ENCODE measurements at regions not wholly inside any gene's neighbourhood (a gene's known extent, or its start where the extent isn't known, plus 50 kb on each side); places are given as distances from the start of the nearest gene placed in this dataset.

DNA sequence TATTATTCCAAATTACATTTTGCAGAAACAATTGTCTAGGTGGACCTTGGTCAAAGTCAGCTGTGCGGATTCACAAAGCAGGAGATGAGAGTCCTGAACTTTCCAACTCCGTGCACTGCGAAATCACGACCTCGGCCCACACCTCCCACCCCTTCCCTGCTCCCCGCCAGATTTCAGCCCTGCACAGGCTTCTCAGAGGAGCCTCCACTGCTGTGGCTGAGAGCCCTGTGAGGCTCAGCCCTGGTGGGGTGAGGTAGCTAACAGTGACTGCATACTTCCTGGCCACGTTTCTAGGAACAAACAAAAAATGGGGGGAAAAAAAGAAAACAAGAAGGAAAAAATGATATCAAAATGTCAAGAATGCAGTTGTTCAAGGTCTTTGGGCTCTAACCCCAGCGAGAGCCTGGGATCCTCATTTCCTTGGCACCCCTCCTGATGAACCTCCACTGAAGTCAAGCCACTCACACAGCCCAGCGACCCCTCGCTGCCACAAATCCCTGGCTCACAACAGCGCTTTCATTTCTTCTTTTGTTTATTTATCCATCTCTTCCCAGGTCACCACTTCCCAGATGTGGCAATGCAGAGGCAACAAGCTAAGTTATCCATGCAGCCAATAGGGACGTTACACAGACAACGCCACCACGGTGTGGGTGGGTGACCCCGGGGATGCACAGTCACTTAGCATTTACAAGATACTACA is 729.7 kb upstream of the ID2 start:
- DNase-seq, result no peak

DNA sequence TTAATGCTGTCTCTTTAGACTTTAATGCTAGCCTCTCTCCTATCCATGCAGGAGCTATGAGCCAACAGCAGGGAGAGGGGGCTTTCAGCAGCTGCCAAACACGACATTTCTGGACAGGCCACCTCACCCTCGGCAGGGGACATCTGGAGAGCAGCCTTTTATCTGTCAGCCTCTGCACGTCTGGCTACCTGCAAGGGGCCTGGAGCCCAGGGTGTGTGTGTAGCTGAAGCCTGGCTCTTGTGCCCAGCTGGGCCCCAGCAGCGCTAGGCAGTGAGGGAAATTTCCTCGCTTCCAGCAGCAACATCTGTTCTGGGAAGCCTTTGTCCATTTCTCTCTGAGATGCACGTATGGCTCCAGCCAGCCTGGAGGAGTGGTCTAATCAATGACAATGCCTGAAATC is 728.7 kb upstream of the ID2 start:
- peak; percentile 52 for DNase-seq

GRCh38 chr2:7954234-7954633 is 727.6 kb upstream of the ID2 start:
- DNase-seq, result no peak

DNA sequence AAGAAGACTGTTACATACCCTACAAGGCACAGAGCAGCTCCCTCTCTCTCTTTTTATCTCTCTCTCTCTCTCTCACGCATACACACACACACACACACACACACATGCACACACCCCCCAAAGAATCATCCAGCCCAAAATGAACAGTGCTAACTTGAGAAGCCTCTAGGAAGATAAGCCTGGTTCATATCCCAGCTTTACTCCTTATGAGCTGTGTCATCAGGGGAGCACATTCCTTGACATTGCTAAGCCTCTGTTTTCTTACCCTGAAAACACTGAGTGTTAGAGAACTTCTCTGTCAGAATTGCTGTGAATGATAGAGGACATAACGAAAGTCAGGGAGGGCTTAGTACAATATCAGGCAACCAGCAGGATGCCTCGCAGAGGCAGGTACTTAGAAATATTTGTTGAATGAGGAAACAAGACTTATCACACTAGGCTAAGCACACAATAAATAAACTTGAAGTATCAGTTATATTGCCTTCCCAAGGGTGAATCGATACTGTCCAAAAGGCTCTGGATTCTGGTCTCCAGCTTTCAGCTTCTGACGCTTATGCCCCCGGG is 725.6 kb upstream of the ID2 start:
- DNase-seq, result no peak

- DNase-seq, result no peak
These were observed 720.3 kb upstream of the ID2 start for GRCh38 chr2:7961550-7961949.

DNA sequence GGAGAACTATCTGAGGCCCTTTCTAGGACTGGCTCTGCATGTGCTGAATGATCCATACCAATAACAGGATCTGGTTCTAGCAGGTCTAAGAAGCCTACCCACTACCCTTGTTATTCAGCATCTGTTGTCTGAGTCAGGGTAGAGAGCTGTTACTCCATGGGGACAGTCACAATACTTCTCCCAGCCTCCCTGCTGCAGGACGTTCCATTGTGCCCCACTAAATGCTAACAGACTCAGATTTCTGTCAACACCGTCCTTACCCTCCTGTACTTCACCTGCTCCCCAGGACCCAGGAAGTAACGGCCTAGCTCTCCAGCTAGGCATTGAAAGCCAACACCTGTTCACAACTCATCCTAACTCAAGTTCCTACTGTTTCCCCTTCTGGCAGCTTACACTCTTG is 719.7 kb upstream of the ID2 start:
- DNase-seq, result peak; percentile 14

DNA sequence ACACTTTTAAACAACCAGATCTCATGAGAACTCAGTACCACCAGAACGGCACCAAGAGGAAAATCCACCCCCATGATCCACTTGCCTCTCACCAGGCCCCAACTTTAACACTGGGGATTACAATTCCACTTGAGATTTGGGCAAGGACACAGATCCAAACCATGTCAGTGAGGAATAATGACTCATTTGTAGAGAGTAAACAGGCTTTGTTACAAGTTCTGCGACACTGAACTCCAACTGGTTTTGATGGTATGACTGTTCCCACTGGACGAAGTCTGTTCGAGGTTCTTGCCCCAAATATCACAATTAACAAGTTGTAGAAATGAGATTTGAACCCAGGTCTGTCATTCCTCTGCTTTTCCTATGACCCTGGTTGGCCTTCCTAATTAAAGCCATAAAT is 718.1 kb upstream of the ID2 start:
- no peak for DNase-seq

DNA sequence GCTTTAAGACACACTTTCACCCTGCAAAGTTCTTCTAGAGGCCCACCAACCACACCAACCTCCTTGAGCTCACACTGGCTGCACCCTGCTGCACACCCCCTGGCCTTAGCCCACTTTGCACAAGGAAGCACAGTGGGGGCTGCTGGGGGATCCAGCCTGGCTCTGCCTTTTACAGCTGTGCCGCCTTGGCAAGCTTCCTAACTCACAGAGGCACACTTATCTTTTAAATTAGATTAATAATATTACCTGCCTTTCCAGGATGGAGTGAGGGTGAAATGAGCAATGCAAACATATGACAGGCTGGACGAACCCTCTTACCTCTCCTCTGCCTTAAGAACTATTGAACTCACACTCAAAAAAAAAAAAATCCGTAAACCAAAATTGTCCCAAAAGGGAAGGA is 715.8 kb upstream of the ID2 start:
- DNase-seq, result no peak

- DNase-seq, result no peak
These were observed 714.0 kb upstream of the ID2 start for GRCh38 chr2:7967707-7968405.

DNA sequence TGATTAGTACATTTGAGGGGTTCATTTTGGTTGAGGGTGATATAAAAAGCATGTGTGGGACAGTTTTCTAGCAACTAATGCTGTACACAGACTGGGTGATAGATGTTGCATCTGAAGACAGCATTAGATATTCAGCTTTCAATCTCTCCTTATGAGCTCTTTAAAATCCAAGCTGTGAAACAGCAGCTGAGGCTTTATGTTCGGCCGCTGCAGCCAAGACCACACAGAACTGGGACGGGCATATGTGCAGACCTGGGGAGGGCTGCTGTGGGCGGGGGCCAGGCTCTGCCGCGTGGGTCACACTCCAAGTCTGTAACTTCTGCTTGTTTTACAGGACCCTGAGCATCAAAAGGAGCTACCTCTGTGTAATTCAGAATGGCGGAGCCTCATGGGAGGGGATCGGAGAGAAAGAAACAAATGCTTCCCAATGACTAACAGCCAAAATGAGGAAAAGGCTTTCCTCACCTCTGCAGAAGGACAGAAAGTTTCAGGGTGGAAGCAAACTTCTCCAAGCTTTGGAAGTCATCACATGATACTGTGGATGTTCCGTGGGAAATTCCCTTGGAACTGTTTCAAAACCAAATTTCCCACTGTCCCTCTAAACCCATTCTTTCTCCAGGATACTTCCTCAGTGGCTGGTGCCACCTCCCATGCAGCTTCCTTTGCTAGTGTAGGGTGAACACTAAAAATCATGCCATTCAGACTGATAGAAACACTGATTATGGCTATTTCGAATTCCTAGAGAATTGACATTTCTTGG is 711.9 kb upstream of the ID2 start:
- DNase-seq, result no peak

DNA sequence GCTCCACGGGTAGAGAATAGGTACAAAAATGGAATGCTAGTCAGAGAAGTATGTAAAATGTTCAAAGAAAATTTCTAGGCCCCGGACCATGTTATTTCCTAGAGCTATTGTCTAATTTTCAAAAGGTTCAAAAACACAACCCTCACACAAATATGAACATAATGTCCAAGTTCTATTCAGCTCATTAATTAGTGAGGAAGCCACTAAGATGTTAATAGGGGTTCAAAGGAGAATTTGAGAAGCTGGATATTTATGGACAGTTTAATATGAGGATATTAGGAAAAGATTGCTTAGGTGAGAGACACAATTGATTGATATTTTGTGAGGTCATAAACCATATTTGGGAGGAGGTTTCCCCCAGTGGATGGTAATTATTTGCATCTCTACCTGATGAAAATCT is 710.6 kb upstream of the ID2 start:
- DNase-seq, result no peak

GRCh38 chr2:7971841-7972240 is 710.0 kb upstream of the ID2 start:
- no peak for DNase-seq

- no peak for DNase-seq
These were observed 709.2 kb upstream of the ID2 start for GRCh38 chr2:7972670-7973069.

DNA sequence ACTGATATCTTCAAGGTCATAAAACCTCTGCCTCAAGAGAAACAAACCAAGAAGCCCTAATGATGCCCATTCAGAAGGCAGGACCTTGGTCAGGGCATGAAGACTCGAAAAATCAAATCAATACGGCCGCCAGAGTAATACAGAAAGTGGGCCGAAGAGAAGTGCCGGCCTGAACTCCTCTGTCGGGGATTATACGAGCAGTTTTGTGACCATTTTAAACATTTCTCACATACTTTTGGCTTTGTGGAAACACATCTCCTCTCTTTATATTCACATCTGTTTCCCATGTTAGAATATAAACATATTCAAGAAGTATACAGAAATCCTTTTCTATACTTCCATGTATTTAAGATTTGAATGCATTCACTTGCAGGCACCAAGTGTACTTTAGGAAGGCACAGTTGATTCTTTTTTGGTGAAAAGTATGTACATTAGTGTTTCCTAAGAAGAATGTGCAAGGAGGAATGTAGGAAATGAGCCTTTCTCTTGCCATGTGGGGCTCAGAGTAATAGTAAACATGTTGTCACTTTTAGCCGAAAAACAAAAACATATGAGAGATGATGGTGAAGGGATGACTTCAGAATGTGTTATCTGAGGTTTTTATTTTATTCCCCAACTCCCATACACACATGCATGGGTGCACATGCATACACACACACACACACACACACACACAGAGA is 707.9 kb upstream of the ID2 start:
- DNase-seq, result no peak

DNA sequence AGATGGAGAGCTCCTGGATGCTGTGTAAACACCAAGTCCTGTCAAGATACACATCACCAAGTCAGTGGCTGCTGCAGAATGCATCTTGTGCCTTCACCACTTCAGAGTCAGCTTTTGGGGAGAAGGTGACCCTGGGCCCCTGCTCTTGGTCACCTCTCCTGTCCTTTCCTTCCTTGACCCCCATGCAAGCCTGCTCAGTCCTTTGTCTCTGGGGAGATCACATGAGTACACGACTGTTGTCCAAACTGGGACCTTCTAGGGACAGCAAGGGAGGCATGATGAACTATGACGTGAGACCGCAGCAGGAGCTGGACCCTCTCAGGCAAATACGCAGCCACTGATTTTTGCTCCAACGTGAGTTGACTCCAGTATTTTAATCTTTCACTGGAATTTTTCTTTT is 706.9 kb upstream of the ID2 start:
- no peak for DNase-seq

GRCh38 chr2:7976206-7976605 is 705.6 kb upstream of the ID2 start:
- DNase-seq, result no peak

GRCh38 chr2:7977981-7978380 is 703.9 kb upstream of the ID2 start:
- no peak for DNase-seq

- DNase-seq, result no peak
These were observed 699.8 kb upstream of the ID2 start for GRCh38 chr2:7982054-7982453.

DNA sequence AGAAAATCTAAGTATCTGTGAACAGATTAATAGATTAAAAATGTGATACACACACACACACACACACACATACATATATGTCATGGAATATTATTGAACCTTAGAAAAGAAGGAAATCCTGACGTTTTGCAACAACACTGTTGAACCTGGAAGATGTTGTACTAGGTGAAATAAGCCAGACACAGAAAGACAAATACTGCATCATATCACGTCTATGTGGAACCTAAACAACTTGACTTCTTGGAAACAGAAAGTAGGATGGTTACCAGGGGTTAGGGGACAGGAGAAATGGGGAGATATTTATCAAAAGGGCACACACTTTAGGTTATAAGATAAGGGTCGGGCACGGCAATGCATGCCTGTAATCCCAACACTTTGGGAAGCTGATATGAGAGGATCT is 698.4 kb upstream of the ID2 start:
- DNase-seq, result no peak

DNA sequence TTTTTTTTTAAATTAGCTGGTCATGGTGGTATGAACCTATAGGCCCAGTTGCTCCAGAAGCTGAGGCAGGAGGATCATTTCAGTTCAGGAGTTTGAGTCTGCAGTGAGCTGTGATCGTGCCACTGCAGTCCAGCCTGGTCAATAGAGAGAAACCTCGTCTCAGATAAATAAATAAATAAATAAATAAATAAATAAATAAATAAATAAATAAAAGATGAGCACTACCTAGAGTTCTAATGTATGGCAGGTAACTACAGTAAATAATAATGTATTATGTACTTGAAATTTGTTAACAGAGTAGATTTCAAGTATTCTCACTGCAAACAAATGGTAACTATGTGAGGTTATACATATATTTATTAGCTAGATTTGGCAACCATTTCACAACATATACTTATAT is 697.9 kb upstream of the ID2 start:
- DNase-seq, result no peak

- no peak for DNase-seq
These were observed 697.0 kb upstream of the ID2 start for GRCh38 chr2:7984693-7985353.

- DNase-seq, result no peak
These were observed 695.4 kb upstream of the ID2 start for GRCh38 chr2:7986431-7986830.

DNA sequence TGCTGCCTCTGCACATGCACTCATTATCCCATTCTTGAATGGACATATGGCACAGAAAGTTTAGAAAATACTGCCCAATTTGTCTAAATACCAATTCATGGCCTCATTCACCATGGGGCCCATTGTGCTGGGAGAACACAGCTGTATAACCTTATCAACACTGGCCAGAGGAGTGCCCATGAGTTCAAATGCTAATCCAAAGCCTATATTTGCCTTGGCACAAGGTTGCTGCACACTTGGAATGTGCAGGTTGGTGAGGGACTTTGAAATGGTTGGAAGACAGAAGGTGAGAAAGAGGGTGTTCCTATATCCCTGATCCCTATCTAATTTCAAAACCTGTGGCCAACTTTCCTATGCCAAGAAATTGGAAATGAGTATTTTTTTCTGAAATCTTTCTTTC is 693.9 kb upstream of the ID2 start:
- no peak for DNase-seq
